HG03196 (cell line): ENCODE measurements at regions not wholly inside any gene's neighbourhood (a gene's known extent, or its start where the extent isn't known, plus 50 kb on each side); places are given as distances from the start of the nearest gene placed in this dataset.

Experiments used
- ATAC-seq: cut with Tn5 transposase; IDR thresholded peaks from one replicate; pipeline ENCODE4 v1.9.1; 2021; ENCODE audit not compliant: unreplicated experiment

GRCh38 chr3:180092889-180093288, 56.2 kb upstream of the PEX5L start:
- no peak for ATAC-seq

GRCh38 chr3:180093535-180093934, 56.8 kb upstream of the PEX5L start:
- no peak for ATAC-seq

- no peak for ATAC-seq
Observed at GRCh38 chr3:180097626-180098025, 60.9 kb upstream of the PEX5L start.

GRCh38 chr3:180102134-180102533, 65.4 kb upstream of the PEX5L start:
- ATAC-seq, result no peak

GRCh38 chr3:180102604-180103003, 65.9 kb upstream of the PEX5L start:
- ATAC-seq, result no peak

- no peak for ATAC-seq
Observed at GRCh38 chr3:180116203-180116602, 79.5 kb upstream of the PEX5L start.

GRCh38 chr3:180116658-180117057, 79.9 kb upstream of the PEX5L start:
- no peak for ATAC-seq

GRCh38 chr3:180117381-180118163, 80.8 kb upstream of the PEX5L start:
- ATAC-seq, result no peak

GRCh38 chr3:180119567-180119966, 82.8 kb upstream of the PEX5L start:
- ATAC-seq, result no peak

- no peak for ATAC-seq
Observed at GRCh38 chr3:180123928-180124327, 87.2 kb upstream of the PEX5L start.

GRCh38 chr3:180131169-180131568, 94.4 kb upstream of the PEX5L start:
- ATAC-seq, result no peak

- no peak for ATAC-seq
Observed at GRCh38 chr3:180135101-180135500, 98.4 kb upstream of the PEX5L start.

- no peak for ATAC-seq
Observed at GRCh38 chr3:180138871-180139270, 102.1 kb upstream of the PEX5L start.

- ATAC-seq, result no peak
Observed at GRCh38 chr3:180142041-180142440, 105.3 kb upstream of the PEX5L start.

GRCh38 chr3:180142472-180142871, 105.7 kb upstream of the PEX5L start:
- no peak for ATAC-seq

GRCh38 chr3:180161770-180162169, 125.0 kb upstream of the PEX5L start:
- ATAC-seq, result no peak

- ATAC-seq, result no peak
Observed at GRCh38 chr3:180175572-180175971, 138.8 kb upstream of the PEX5L start.

- no peak for ATAC-seq
Observed at GRCh38 chr3:180176059-180176458, 139.3 kb upstream of the PEX5L start.

- no peak for ATAC-seq
Observed at GRCh38 chr3:180177255-180177654, 140.5 kb upstream of the PEX5L start.

GRCh38 chr3:180179562-180179961, 142.8 kb upstream of the PEX5L start:
- ATAC-seq, result no peak

- no peak for ATAC-seq
Observed at GRCh38 chr3:180180795-180181194, 144.1 kb upstream of the PEX5L start.

GRCh38 chr3:180181387-180181786, 144.7 kb upstream of the PEX5L start:
- no peak for ATAC-seq

- ATAC-seq, result no peak
Observed at GRCh38 chr3:180183346-180183745, 146.6 kb upstream of the PEX5L start.
